Transverse colon (tissue), 4 donors: ENCODE measurements at regions not wholly inside any gene's neighbourhood (a gene's known extent, or its start where the extent isn't known, plus 50 kb on each side); places are given as distances from the start of the nearest gene placed in this dataset.

Experiments
- DNase-seq: peaks from one replicate; pipeline ENCODE4 v3.0.0-alpha.2; 2019
- H3K27ac ChIP-seq, 4 donors: fragments of 200-600 bp; sonication (generic); 2 replicates each; pipeline ENCODE4 v1.5.1; 2016 to 2018; ENCODE audit warnings: inconsistent platforms in 4 of 4
- H3K27me3 ChIP-seq: fragments of 200-600 bp; sonication (generic); 2 replicates; pipeline ENCODE4 v1.5.1; 2017; ENCODE audit warnings: inconsistent platforms
- H3K36me3 ChIP-seq, 4 donors: fragments of 200-600 bp; sonication (generic); 2 replicates each; pipeline ENCODE4 v1.5.1; 2017 to 2019; ENCODE audit warnings: inconsistent platforms in 4 of 4
- H3K4me1 ChIP-seq, 4 donors: fragments of 200-600 bp; sonication (generic); 2 replicates each; pipeline ENCODE4 v1.5.1; 2017 to 2020; ENCODE audit warnings: inconsistent platforms in 4 of 4
- H3K4me3 ChIP-seq, 4 donors: fragments of 200-600 bp; sonication (generic); 1 replicate in 1 of 4; 2 replicates in 3 of 4; pipeline versions ENCODE4 v1.5.1 to v1.6.1; 2017 to 2019; ENCODE audit warnings: inconsistent platforms in 4 of 4
- H3K9me3 ChIP-seq, 2 donors: fragments of 200-600 bp; sonication (generic); 2 replicates each; pipeline ENCODE4 v1.5.1; 2017 to 2019; ENCODE audit warnings: inconsistent platforms in 2 of 2
- EP300 ChIP-seq: sonication (generic); formaldehyde crosslinking; IDR thresholded peaks from one replicate; pipeline ENCODE4 v1.6.1; 2017; ENCODE audit warnings: antibody characterized with exemption, low read depth
- POLR2A ChIP-seq: fragments of 450-650 bp; IDR thresholded peaks from one replicate; pipeline ENCODE4 v1.6.1; 2016; ENCODE audit warnings: antibody characterized with exemption, mild to moderate bottlenecking, moderate library complexity
- POLR2AphosphoS5 ChIP-seq, 3 donors: sonication (generic); formaldehyde crosslinking; IDR thresholded peaks; one replicate each; pipeline ENCODE4 v1.6.1; 2016; ENCODE audit warnings: antibody characterized with exemption in 3 of 3
- WGBS, 2 donors: methylation state at CpG; one replicate each; pipeline ENCODE4 v1.1.5; 2018; ENCODE audit warnings: low coverage in 1 of 2; 5-methylcytosine and 5-hydroxymethylcytosine counted together
- in situ Hi-C, 4 donors: fragments of 200-750 bp; cut with MboI; loops; one replicate each; pipeline versions ENCODE4 v1.15.0 to v1.15.1; 2017; ENCODE audit warnings: low sequenced_read_pairs in 3 of 4, low pct_ligation_motif_present in 1 of 4, low pct_unique_long_range_greater_than_20kb in 1 of 4
- intact Hi-C: fragments of 100-400 bp; cut with DNase I; formaldehyde crosslinking; loops from one replicate; pipeline ENCODE4 v1.15.1; 2023; ENCODE audit warnings: low total_unique reads
- TF ChIP-seq, protein P1 (sequence below), 5 experiments: fragments of 200-600 bp in 3 of 5; fragments of 450-650 bp in 2 of 5; sonication (generic) in 3 of 5; IDR thresholded peaks; 1 replicate in 2 of 5; 2 replicates in 3 of 5; pipeline ENCODE4 v1.5.1; 2016 to 2017; ENCODE audit warnings: antibody characterized with exemption in 5 of 5, inconsistent platforms in 3 of 5, mild to moderate bottlenecking in 2 of 5, moderate library complexity in 1 of 5

DNA sequence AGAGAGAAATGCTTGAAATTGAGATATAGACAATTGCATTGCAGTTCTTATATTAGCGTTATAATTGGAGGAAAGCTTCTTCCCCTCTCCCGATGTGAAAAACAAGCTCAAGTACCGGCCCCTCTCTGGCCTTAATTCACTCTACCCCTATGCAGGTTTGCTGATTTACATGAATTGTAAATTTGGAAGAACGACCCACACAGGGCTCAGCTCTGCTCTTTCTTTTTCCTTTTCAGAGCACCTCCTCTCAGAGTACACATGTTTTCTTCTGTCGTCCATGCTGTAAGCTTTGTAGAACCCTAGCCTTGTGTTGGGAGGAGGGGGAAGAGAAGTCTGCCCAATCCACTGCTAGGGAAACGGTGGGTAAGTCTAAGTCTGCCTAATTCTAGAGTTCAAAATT lies 140.8 kb downstream of the IQUB start:
- DNase-seq, result no peak
- in situ Hi-C loops, result no loop called here
- 44 to 59% methylated on average over 3 to 6 of the region's 6 CpGs for WGBS, 2 donors

DNA sequence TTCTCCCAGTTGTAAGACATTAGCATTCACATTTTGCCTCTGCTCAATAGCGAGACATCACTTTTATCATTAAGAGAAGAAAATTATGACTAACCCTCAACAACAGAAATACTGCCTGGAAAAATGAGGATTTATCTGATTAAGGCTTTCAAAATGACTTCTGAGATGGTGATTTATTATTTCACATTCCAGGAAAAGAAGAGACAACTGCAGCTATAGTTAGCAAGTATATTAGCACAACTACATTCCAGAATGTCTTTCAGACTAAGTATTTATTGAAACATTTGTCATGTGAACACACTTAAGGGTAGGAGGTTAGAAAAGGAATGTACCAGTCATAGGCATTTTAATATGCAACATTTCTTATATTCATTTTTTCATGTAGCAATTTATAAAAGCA lies 162.0 kb downstream of the IQUB start:
- intact Hi-C loops, result no loop called here
- WGBS, 2 donors, result 77 to 100% methylated on average over 1 of the region's 1 CpG
- DNase-seq, result no peak
- H3K4me1 ChIP-seq, result no peaks in the 10 kb centered on the region
- no peak overlapping the region for H3K4me3 ChIP-seq
- in situ Hi-C loops, result no loop called here
- TF ChIP-seq EP300, result no peak
- TF ChIP-seq POLR2AphosphoS5 (IDR thresholded peaks at IDR 0.05), result no peak
- TF ChIP-seq, protein P1, sequence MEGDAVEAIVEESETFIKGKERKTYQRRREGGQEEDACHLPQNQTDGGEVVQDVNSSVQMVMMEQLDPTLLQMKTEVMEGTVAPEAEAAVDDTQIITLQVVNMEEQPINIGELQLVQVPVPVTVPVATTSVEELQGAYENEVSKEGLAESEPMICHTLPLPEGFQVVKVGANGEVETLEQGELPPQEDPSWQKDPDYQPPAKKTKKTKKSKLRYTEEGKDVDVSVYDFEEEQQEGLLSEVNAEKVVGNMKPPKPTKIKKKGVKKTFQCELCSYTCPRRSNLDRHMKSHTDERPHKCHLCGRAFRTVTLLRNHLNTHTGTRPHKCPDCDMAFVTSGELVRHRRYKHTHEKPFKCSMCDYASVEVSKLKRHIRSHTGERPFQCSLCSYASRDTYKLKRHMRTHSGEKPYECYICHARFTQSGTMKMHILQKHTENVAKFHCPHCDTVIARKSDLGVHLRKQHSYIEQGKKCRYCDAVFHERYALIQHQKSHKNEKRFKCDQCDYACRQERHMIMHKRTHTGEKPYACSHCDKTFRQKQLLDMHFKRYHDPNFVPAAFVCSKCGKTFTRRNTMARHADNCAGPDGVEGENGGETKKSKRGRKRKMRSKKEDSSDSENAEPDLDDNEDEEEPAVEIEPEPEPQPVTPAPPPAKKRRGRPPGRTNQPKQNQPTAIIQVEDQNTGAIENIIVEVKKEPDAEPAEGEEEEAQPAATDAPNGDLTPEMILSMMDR (IDR thresholded peaks at IDR 0.05), result no peak
- no peak for TF ChIP-seq POLR2A
- no peaks in the 10 kb centered on the region for H3K9me3 ChIP-seq
- H3K27me3 ChIP-seq, result no peaks in the 10 kb centered on the region
- H3K27ac ChIP-seq, result no peak overlapping the region
- H3K36me3 ChIP-seq, result no peaks in the 10 kb centered on the region

More for the DNA sequence above, 140.8 kb downstream of the IQUB start:
- Histone ChIP-seq H3K36me3 (no peaks in the 10 kb centered on the region), H3K4me1 (no peaks in the 10 kb centered on the region), H3K9me3 (no peaks in the 10 kb centered on the region), H3K27me3 (no peaks in the 10 kb centered on the region), H3K27ac (no peak overlapping the region), H3K4me3 (no peak overlapping the region)
- intact Hi-C loops, result loop anchor here (10.0 kb wide), 1 partner anchor 739 kb away; no protein-coding TSS in a partner anchor
- TF ChIP-seq, protein P1 (IDR thresholded peaks at IDR 0.05), result no peak
- TF ChIP-seq POLR2A, result no peak
- no peak for TF ChIP-seq EP300
- TF ChIP-seq POLR2AphosphoS5 (IDR thresholded peaks at IDR 0.05), result no peak

DNA sequence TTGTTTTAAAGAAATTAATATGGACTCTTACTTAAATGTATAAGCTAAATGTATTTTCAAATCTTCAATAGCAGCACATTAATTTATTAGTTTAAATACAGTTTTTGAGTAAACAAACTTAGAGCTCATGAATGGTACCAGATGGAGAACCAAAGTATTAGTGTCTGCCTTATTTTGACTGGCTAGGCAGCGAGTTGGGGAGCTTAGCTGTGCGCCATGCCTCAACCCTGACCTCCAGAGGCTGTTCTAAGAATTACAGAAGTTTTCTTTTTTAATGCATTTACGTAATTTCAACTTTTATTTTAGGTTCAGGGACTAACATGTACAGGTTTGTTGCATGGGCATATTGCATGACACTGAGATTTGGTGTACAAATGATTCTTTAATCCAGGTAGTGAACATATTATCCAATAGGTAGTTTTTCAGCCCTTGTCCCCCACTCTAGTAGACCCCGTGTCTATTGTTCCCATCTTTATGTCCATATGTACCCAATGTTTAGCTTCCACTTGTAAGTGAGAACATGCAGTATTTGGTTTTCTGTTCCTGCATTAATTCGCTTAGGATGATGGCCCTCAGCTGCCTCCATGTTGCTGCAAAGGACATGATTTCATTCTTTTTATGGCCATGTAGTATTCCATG lies 166.8 kb downstream of the IQUB start:
- no peak for DNase-seq

DNA sequence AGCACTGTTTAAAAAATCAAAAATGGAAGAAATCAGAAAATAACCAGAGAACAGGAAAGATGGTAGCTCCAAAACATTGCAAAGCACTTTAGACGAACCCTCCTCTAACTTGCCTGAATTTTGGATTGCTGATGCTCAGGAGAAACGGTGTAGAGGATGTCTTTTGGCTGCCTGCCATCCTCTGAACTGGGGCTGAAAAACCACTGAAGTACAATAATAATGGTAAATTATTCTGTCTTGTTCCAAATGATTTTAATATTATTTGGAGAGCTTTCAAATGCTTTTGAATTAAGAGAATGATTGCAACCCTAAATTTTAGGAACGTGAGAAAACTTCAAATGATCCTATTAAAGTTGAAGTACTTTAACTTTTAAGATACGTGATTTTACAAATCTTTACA lies 167.3 kb upstream of the SLC13A1 start:
- no peak overlapping the region for H3K27ac ChIP-seq
- no peaks in the 10 kb centered on the region for H3K27me3 ChIP-seq
- H3K9me3 ChIP-seq, result no peaks in the 10 kb centered on the region
- in situ Hi-C loops (no loop called here), intact Hi-C loops (no loop called here)
- 47 to 48% methylated on average over 3 to 4 of the region's 4 CpGs for WGBS, 2 donors
- H3K4me3 ChIP-seq, result no peak overlapping the region
- H3K36me3 ChIP-seq, result no peaks in the 10 kb centered on the region
- no peaks in the 10 kb centered on the region for H3K4me1 ChIP-seq
- no peak for TF ChIP-seq EP300
- no peak for TF ChIP-seq POLR2AphosphoS5 (IDR thresholded peaks at IDR 0.05)
- TF ChIP-seq POLR2A, result no peak
- TF ChIP-seq, protein P1 (IDR thresholded peaks at IDR 0.05), result no peak
- DNase-seq, result no peak

More for the DNA sequence above, 166.8 kb downstream of the IQUB start:
- WGBS, 2 donors, result 12 to 31% methylated on average over 4 to 5 of the region's 5 CpGs
- intact Hi-C loops, result no loop called here
- no peak overlapping the region for H3K27ac ChIP-seq
- H3K36me3 ChIP-seq, result no peaks in the 10 kb centered on the region
- TF ChIP-seq, protein P1 (IDR thresholded peaks at IDR 0.05), result peak; percentile 46 to 67 (median 65)
- no peak for TF ChIP-seq POLR2AphosphoS5 (IDR thresholded peaks at IDR 0.05)
- no peak for TF ChIP-seq EP300
- TF ChIP-seq POLR2A, result no peak
- no peaks in the 10 kb centered on the region for H3K4me1 ChIP-seq
- no peak overlapping the region for H3K4me3 ChIP-seq
- H3K9me3 ChIP-seq, result no peaks in the 10 kb centered on the region
- in situ Hi-C loops, result no loop called here
- no peaks in the 10 kb centered on the region for H3K27me3 ChIP-seq
